Activated CD4-positive, alpha-beta T cell treated with anti-CD3 and anti-CD28 coated beads, Interleukin-2, amount 10 ng/mL, durations not matched to agents 24 days and 14 days (primary cell): ENCODE measurements at regions not wholly inside any gene's neighbourhood (a gene's known extent, or its start where the extent isn't known, plus 50 kb on each side); places are given as distances from the start of the nearest gene placed in this dataset.
"Not testable (repeated sequence)": the region's sequence is repeated elsewhere in the genome, so short reads cannot be mapped to it uniquely, and the experiment has no call there.

Source experiments
- DNase-seq: peaks from one replicate; pipeline ENCODE4 v3.0.0; 2022
- H3K27ac Mint-ChIP-seq: one replicate; pipeline ENCODE4 v1.8.0; 2022; ENCODE audit warnings: mild to moderate bottlenecking, mixed read lengths
- H3K27me3 Mint-ChIP-seq: one replicate; pipeline ENCODE4 v1.8.0; 2022; ENCODE audit warnings: mixed read lengths
- H3K36me3 Mint-ChIP-seq: one replicate; pipeline ENCODE4 v1.8.0; 2022; ENCODE audit warnings: low read depth, mild to moderate bottlenecking, mixed read lengths
- H3K4me1 Mint-ChIP-seq: one replicate; pipeline ENCODE4 v1.8.0; 2021; ENCODE audit warnings: mixed read lengths
- H3K4me3 Mint-ChIP-seq: one replicate; pipeline ENCODE4 v1.8.0; 2022; ENCODE audit warnings: mild to moderate bottlenecking, moderate library complexity, mixed read lengths
- H3K9me3 Mint-ChIP-seq: one replicate; pipeline ENCODE4 v1.8.0; 2021; ENCODE audit warnings: mixed read lengths
- intact Hi-C: fragments of 100-400 bp; cut with micrococcal nuclease; formaldehyde crosslinking; loops from one replicate; pipeline ENCODE4 v1.15.1; 2023

- Mint-ChIP-seq H3K27me3 (no peaks in the 10 kb centered on the region), H3K9me3 (no peaks in the 10 kb centered on the region), H3K27ac (no peak overlapping the region), H3K36me3 (no peaks in the 10 kb centered on the region), H3K4me3 (no peak overlapping the region), H3K4me1 (no peaks in the 10 kb centered on the region)
- no peak for DNase-seq
- intact Hi-C loops, result no loop called here
These were observed 451.3 kb upstream of the B3GAT1 start for GRCh38 chr11:134863294-134863693.

- H3K36me3 Mint-ChIP-seq, result no peaks in the 10 kb centered on the region
- DNase-seq, result no peak
- H3K4me1 Mint-ChIP-seq, result no peaks in the 10 kb centered on the region
- no peak overlapping the region for H3K4me3 Mint-ChIP-seq
- intact Hi-C loops, result no loop called here
- H3K9me3 Mint-ChIP-seq, result no peaks in the 10 kb centered on the region
- no peak overlapping the region for H3K27ac Mint-ChIP-seq
- H3K27me3 Mint-ChIP-seq, result no peaks in the 10 kb centered on the region
These were observed 450.6 kb upstream of the B3GAT1 start for GRCh38 chr11:134862587-134863195.

- Mint-ChIP-seq H3K4me1 (no peaks in the 10 kb centered on the region), H3K27me3 (no peaks in the 10 kb centered on the region), H3K36me3 (no peaks in the 10 kb centered on the region), H3K4me3 (no peak overlapping the region), H3K27ac (no peak overlapping the region), H3K9me3 (no peaks in the 10 kb centered on the region)
- DNase-seq, result no peak
- intact Hi-C loops, result no loop called here
These were observed 450.1 kb upstream of the B3GAT1 start for GRCh38 chr11:134862105-134862502.

- Mint-ChIP-seq H3K36me3 (no peaks in the 10 kb centered on the region), H3K27ac (no peak overlapping the region), H3K4me3 (no peak overlapping the region), H3K27me3 (no peaks in the 10 kb centered on the region), H3K4me1 (no peaks in the 10 kb centered on the region), H3K9me3 (no peaks in the 10 kb centered on the region)
- no peak for DNase-seq
- intact Hi-C loops, result no loop called here
These were observed 449.6 kb upstream of the B3GAT1 start for GRCh38 chr11:134861490-134862104.

GRCh38 chr11:134858783-134859480 lies 446.9 kb upstream of the B3GAT1 start:
- Mint-ChIP-seq H3K4me3 (no peak overlapping the region), H3K9me3 (no peaks in the 10 kb centered on the region), H3K27ac (no peak overlapping the region), H3K36me3 (no peaks in the 10 kb centered on the region), H3K27me3 (no peaks in the 10 kb centered on the region), H3K4me1 (no peaks in the 10 kb centered on the region)
- intact Hi-C loops, result no loop called here
- no peak for DNase-seq

- Mint-ChIP-seq H3K27me3 (peaks cover 1% of the 10 kb centered on the region), H3K36me3 (no peaks in the 10 kb centered on the region), H3K4me3 (no peak overlapping the region), H3K9me3 (no peaks in the 10 kb centered on the region), H3K27ac (no peak overlapping the region), H3K4me1 (no peaks in the 10 kb centered on the region)
- no peak for DNase-seq
- intact Hi-C loops, result no loop called here
These were observed 445.0 kb upstream of the B3GAT1 start for GRCh38 chr11:134857035-134857434.

GRCh38 chr11:134856056-134856971 lies 444.3 kb upstream of the B3GAT1 start:
- no peak overlapping the region for H3K4me3 Mint-ChIP-seq
- peaks cover 1% of the 10 kb centered on the region for H3K27me3 Mint-ChIP-seq
- intact Hi-C loops, result no loop called here
- H3K9me3 Mint-ChIP-seq, result no peaks in the 10 kb centered on the region
- H3K36me3 Mint-ChIP-seq, result no peaks in the 10 kb centered on the region
- H3K4me1 Mint-ChIP-seq, result no peaks in the 10 kb centered on the region
- DNase-seq, result no peak
- H3K27ac Mint-ChIP-seq, result no peak overlapping the region

- Mint-ChIP-seq H3K36me3 (no peaks in the 10 kb centered on the region), H3K4me3 (no peak overlapping the region), H3K27me3 (peaks cover 3% of the 10 kb centered on the region), H3K4me1 (no peaks in the 10 kb centered on the region), H3K9me3 (no peaks in the 10 kb centered on the region), H3K27ac (no peak overlapping the region)
- intact Hi-C loops, result no loop called here
- DNase-seq, result no peak
These were observed 442.2 kb upstream of the B3GAT1 start for GRCh38 chr11:134853992-134854991.

- H3K36me3 Mint-ChIP-seq, DNase-seq, H3K9me3 Mint-ChIP-seq, H3K27ac Mint-ChIP-seq, H3K4me1 Mint-ChIP-seq, H3K27me3 Mint-ChIP-seq, H3K4me3 Mint-ChIP-seq, intact Hi-C loops: not testable (repeated sequence)
These were observed 439.6 kb upstream of the B3GAT1 start for GRCh38 chr11:134851503-134852224.

- intact Hi-C loops, result no loop called here
- Mint-ChIP-seq H3K4me3 (no peak overlapping the region), H3K36me3 (no peaks in the 10 kb centered on the region), H3K27ac (no peak overlapping the region), H3K9me3 (no peaks in the 10 kb centered on the region), H3K27me3 (peaks cover 3% of the 10 kb centered on the region), H3K4me1 (no peaks in the 10 kb centered on the region)
- DNase-seq, result no peak
These were observed 438.5 kb upstream of the B3GAT1 start for GRCh38 chr11:134850566-134850965.

GRCh38 chr11:134849833-134850232 lies 437.8 kb upstream of the B3GAT1 start:
- Mint-ChIP-seq H3K27ac (no peak overlapping the region), H3K27me3 (peaks cover 3% of the 10 kb centered on the region), H3K9me3 (no peaks in the 10 kb centered on the region), H3K36me3 (no peaks in the 10 kb centered on the region), H3K4me1 (no peaks in the 10 kb centered on the region), H3K4me3 (no peak overlapping the region)
- no peak for DNase-seq
- intact Hi-C loops, result no loop called here

- H3K4me1 Mint-ChIP-seq, result no peaks in the 10 kb centered on the region
- peaks cover 2% of the 10 kb centered on the region for H3K27me3 Mint-ChIP-seq
- no peak overlapping the region for H3K4me3 Mint-ChIP-seq
- H3K36me3 Mint-ChIP-seq, result no peaks in the 10 kb centered on the region
- no peak for DNase-seq
- H3K9me3 Mint-ChIP-seq, result no peaks in the 10 kb centered on the region
- no peak overlapping the region for H3K27ac Mint-ChIP-seq
- intact Hi-C loops, result no loop called here
These were observed 435.2 kb upstream of the B3GAT1 start for GRCh38 chr11:134847083-134847715.
